DND-41 (cell line): ENCODE measurements at regions not wholly inside any gene's neighbourhood (a gene's known extent, or its start where the extent isn't known, plus 50 kb on each side); places are given as distances from the start of the nearest gene placed in this dataset.

Experiments
- ATAC-seq: fragments of 200-7000 bp; cut with Tn5 transposase; 3 replicates; pipeline ENCODE4 v1.9.1; 2021; ENCODE audit warnings: low read depth; ENCODE audit not compliant: insufficient read depth
- DNase-seq: peaks from one replicate; pipeline ENCODE4 v3.0.0-alpha.2; 2020
- H2AFZ ChIP-seq: 2 replicates; pipeline ENCODE4 v1.6.0; 2012; ENCODE audit warnings: low read depth, low read length
- H3K27ac ChIP-seq: 2 replicates; pipeline ENCODE4 v1.5.1; 2012; ENCODE audit warnings: low read length, inconsistent platforms
- H3K27me3 ChIP-seq: fragments of 200-600 bp; sonication (generic); 2 replicates; pipeline ENCODE4 v1.6.0; 2012; ENCODE audit warnings: low read length, mild to moderate bottlenecking, inconsistent platforms; ENCODE audit not compliant: insufficient read depth, poor library complexity
- H3K36me3 ChIP-seq: 2 replicates; pipeline ENCODE4 v1.5.1; 2012; ENCODE audit warnings: low read length, inconsistent platforms; ENCODE audit not compliant: insufficient read depth
- H3K4me1 ChIP-seq: 2 replicates; pipeline ENCODE4 v1.5.1; 2012; ENCODE audit warnings: mild to moderate bottlenecking, low read length; ENCODE audit not compliant: insufficient read depth
- H3K4me2 ChIP-seq: 2 replicates; pipeline ENCODE4 v1.6.0; 2012; ENCODE audit warnings: mild to moderate bottlenecking, moderate library complexity, low read length, inconsistent platforms; ENCODE audit not compliant: insufficient read depth
- H3K4me3 ChIP-seq, 2 experiments: fragments of 200-600 bp in 1 of 2; shearing (Covaris generic) in 1 of 2; 2 replicates each; pipeline ENCODE4 v1.5.1; 2012 to 2016; ENCODE audit warnings: inconsistent platforms in 2 of 2, low read length in 2 of 2, mild to moderate bottlenecking in 2 of 2, low read depth in 1 of 2, moderate library complexity in 1 of 2
- H3K79me2 ChIP-seq: 2 replicates; pipeline ENCODE4 v1.6.0; 2012; ENCODE audit warnings: low read length, inconsistent platforms; ENCODE audit not compliant: insufficient read depth
- H3K9ac ChIP-seq: 2 replicates; pipeline ENCODE4 v1.6.0; 2012; ENCODE audit warnings: low read depth, mild to moderate bottlenecking, inconsistent platforms, low read length, moderate library complexity
- H3K9me3 ChIP-seq: 2 replicates; pipeline ENCODE4 v1.5.1; 2012; ENCODE audit warnings: low read length, moderate library complexity, mild to moderate bottlenecking, inconsistent platforms; ENCODE audit not compliant: insufficient read depth, severe bottlenecking
- H4K20me1 ChIP-seq: 2 replicates; pipeline ENCODE4 v1.6.0; 2012; ENCODE audit warnings: low read length; ENCODE audit not compliant: insufficient read depth
- CTCF ChIP-seq: IDR thresholded peaks from 2 replicates; pipeline ENCODE4 v1.5.1; 2012; ENCODE audit warnings: borderline replicate concordance, low read length, moderate library complexity, mild to moderate bottlenecking; ENCODE audit not compliant: poor library complexity, severe bottlenecking; ENCODE audit errors: extremely low read depth
- EZH2 ChIP-seq: IDR thresholded peaks from 3 replicates; pipeline ENCODE4 v1.6.1; 2012; ENCODE audit warnings: borderline replicate concordance, low read depth, mild to moderate bottlenecking, moderate library complexity, low read length, inconsistent platforms; ENCODE audit not compliant: severe bottlenecking

- H3K36me3 ChIP-seq: no peaks in the 10 kb centered on the region
- H3K9ac ChIP-seq: no peak overlapping the region
- DNase-seq (no peak), ATAC-seq (no peak)
- TF ChIP-seq CTCF (no peak), EZH2 (no peak)
- H3K4me2 ChIP-seq: no peak overlapping the region
- no peaks in the 10 kb centered on the region for H4K20me1 ChIP-seq
- no peak overlapping the region for H2AFZ ChIP-seq
- no peaks in the 10 kb centered on the region for H3K9me3 ChIP-seq
- no peaks in the 10 kb centered on the region for H3K27me3 ChIP-seq
- H3K27ac ChIP-seq: no peak overlapping the region
- H3K4me1 ChIP-seq: no peaks in the 10 kb centered on the region
- no peak overlapping the region for H3K4me3 ChIP-seq
- no peaks in the 10 kb centered on the region for H3K79me2 ChIP-seq
Measured at GRCh38 chr10:8726779-8727084, 672.2 kb downstream of the GATA3 start.

GRCh38 chr10:8731121-8732095 lies 676.9 kb downstream of the GATA3 start:
- H3K4me1 ChIP-seq: no peaks in the 10 kb centered on the region
- H3K79me2 ChIP-seq: no peaks in the 10 kb centered on the region
- no peaks in the 10 kb centered on the region for H4K20me1 ChIP-seq
- H3K36me3 ChIP-seq: no peaks in the 10 kb centered on the region
- ATAC-seq (no peak), DNase-seq (no peak)
- no peaks in the 10 kb centered on the region for H3K9me3 ChIP-seq
- H3K4me2 ChIP-seq: no peak overlapping the region
- no peaks in the 10 kb centered on the region for H3K27me3 ChIP-seq
- H3K9ac ChIP-seq: no peak overlapping the region
- H3K4me3 ChIP-seq: no peak overlapping the region
- no peak overlapping the region for H3K27ac ChIP-seq
- TF ChIP-seq CTCF (no peak), EZH2 (no peak)
- H2AFZ ChIP-seq: no peak overlapping the region

- DNase-seq (no peak), ATAC-seq (no peak)
- Histone ChIP-seq H3K4me1 (no peaks in the 10 kb centered on the region), H4K20me1 (no peaks in the 10 kb centered on the region), H3K9me3 (no peaks in the 10 kb centered on the region), H3K4me3 (no peak overlapping the region), H3K79me2 (no peaks in the 10 kb centered on the region), H3K27ac (no peak overlapping the region), H3K4me2 (no peak overlapping the region), H2AFZ (no peak overlapping the region), H3K36me3 (no peaks in the 10 kb centered on the region), H3K9ac (no peak overlapping the region), H3K27me3 (no peaks in the 10 kb centered on the region)
- TF ChIP-seq CTCF: no peak
- TF ChIP-seq EZH2: no peak
Measured at GRCh38 chr10:8738987-8739386, 684.5 kb downstream of the GATA3 start.
